SK-N-MC (cell line): ENCODE measurements at regions not wholly inside any gene's neighbourhood (a gene's known extent, or its start where the extent isn't known, plus 50 kb on each side); places are given as distances from the start of the nearest gene placed in this dataset.
"Not testable (repeated sequence)": the region's sequence is repeated elsewhere in the genome, so short reads cannot be mapped to it uniquely, and the experiment has no call there.

Experiments used
- DNase-seq: peaks from one replicate; pipeline ENCODE4 v3.0.0-alpha.2; 2011; ENCODE audit warnings: low read depth, low spot score
- H3K27ac ChIP-seq: fragments of 200-600 bp; sonication (generic); 2 replicates; pipeline ENCODE4 v1.5.1; 2016; ENCODE audit warnings: mixed run types
- H3K36me3 ChIP-seq: fragments of 200-600 bp; sonication (generic); 2 replicates; pipeline ENCODE4 v1.6.1; 2017; ENCODE audit warnings: antibody characterized with exemption, low read length, mixed read lengths; ENCODE audit not compliant: insufficient read depth
- H3K4me3 ChIP-seq: fragments of 200-600 bp; sonication (generic); 2 replicates; pipeline ENCODE4 v1.5.1; 2016
- H3K9ac ChIP-seq: fragments of 200-600 bp; sonication (generic); 2 replicates; pipeline ENCODE4 v1.8.0; 2017; ENCODE audit warnings: mixed run types, mixed read lengths; ENCODE audit not compliant: insufficient read length
- H3K9me3 ChIP-seq: fragments of 200-600 bp; sonication (generic); 2 replicates; pipeline ENCODE4 v1.6.1; 2017; ENCODE audit warnings: low read depth, mild to moderate bottlenecking, antibody characterized with exemption, low read length, moderate library complexity, mixed read lengths
- EZH2 ChIP-seq: fragments of 200-600 bp; sonication (generic); IDR thresholded peaks from one replicate; pipeline ENCODE4 v1.6.1; 2017; ENCODE audit warnings: antibody characterized with exemption
- FOXP2 ChIP-seq: optimal IDR thresholded peaks from 2 replicates; pipeline ENCODE3; 2011; ENCODE audit warnings: mild to moderate bottlenecking, moderate library complexity; ENCODE audit not compliant: insufficient read depth; ENCODE audit errors: extremely low read length, control extremely low read depth
- POLR2AphosphoS5 ChIP-seq: IDR thresholded peaks from 2 replicates; pipeline ENCODE4 v1.6.1; 2012; ENCODE audit warnings: mild to moderate bottlenecking, low read depth, low read length, borderline replicate concordance

- DNase-seq = no peak
- H3K27ac ChIP-seq = no peak overlapping the region
- TF ChIP-seq FOXP2 = no peak
- no peak for TF ChIP-seq EZH2
- no peak for TF ChIP-seq POLR2AphosphoS5
- no peaks in the 10 kb centered on the region for H3K36me3 ChIP-seq
- H3K9me3 ChIP-seq = no peaks in the 10 kb centered on the region
- H3K4me3 ChIP-seq = no peak overlapping the region
- no peak overlapping the region for H3K9ac ChIP-seq
Measured at GRCh38 chr7:81498176-81498575, 271.7 kb downstream of the HGF start.

- H3K36me3 ChIP-seq = no peaks in the 10 kb centered on the region
- DNase-seq = no peak
- no peak overlapping the region for H3K27ac ChIP-seq
- no peaks in the 10 kb centered on the region for H3K9me3 ChIP-seq
- no peak overlapping the region for H3K9ac ChIP-seq
- H3K4me3 ChIP-seq = no peak overlapping the region
- no peak for TF ChIP-seq EZH2
- no peak for TF ChIP-seq POLR2AphosphoS5
- no peak for TF ChIP-seq FOXP2
Measured at GRCh38 chr7:81492910-81493309, 276.9 kb downstream of the HGF start.

GRCh38 chr7:81492240-81492639 lies 277.6 kb downstream of the HGF start:
- H3K27ac ChIP-seq = no peak overlapping the region
- no peaks in the 10 kb centered on the region for H3K36me3 ChIP-seq
- TF ChIP-seq POLR2AphosphoS5 (no peak), FOXP2 (no peak), EZH2 (no peak)
- DNase-seq = no peak
- no peak overlapping the region for H3K4me3 ChIP-seq
- H3K9me3 ChIP-seq = no peaks in the 10 kb centered on the region
- H3K9ac ChIP-seq = no peak overlapping the region

- no peak overlapping the region for H3K9ac ChIP-seq
- TF ChIP-seq EZH2 (no peak), FOXP2 (no peak), POLR2AphosphoS5 (no peak)
- H3K36me3 ChIP-seq = no peaks in the 10 kb centered on the region
- no peaks in the 10 kb centered on the region for H3K9me3 ChIP-seq
- no peak for DNase-seq
- H3K27ac ChIP-seq = no peak overlapping the region
- H3K4me3 ChIP-seq = no peak overlapping the region
Measured at GRCh38 chr7:81491573-81491972, 278.3 kb downstream of the HGF start.

- Histone ChIP-seq H3K9me3 (no peaks in the 10 kb centered on the region), H3K9ac (no peak overlapping the region), H3K36me3 (no peaks in the 10 kb centered on the region), H3K27ac (no peak overlapping the region), H3K4me3 (no peak overlapping the region)
- no peak for TF ChIP-seq POLR2AphosphoS5
- no peak for TF ChIP-seq FOXP2
- no peak for TF ChIP-seq EZH2
- DNase-seq = no peak
Measured at GRCh38 chr7:81488210-81488609, 281.6 kb downstream of the HGF start.

- DNase-seq = no peak
- Histone ChIP-seq H3K9me3 (no peaks in the 10 kb centered on the region), H3K4me3 (no peak overlapping the region), H3K27ac (no peak overlapping the region), H3K9ac (no peak overlapping the region), H3K36me3 (no peaks in the 10 kb centered on the region)
- TF ChIP-seq POLR2AphosphoS5 (no peak), EZH2 (no peak), FOXP2 (no peak)
Measured at GRCh38 chr7:81487516-81487915, 282.3 kb downstream of the HGF start.

GRCh38 chr7:81484261-81484660 lies 285.6 kb downstream of the HGF start:
- H3K9ac ChIP-seq = no peak overlapping the region
- no peak for DNase-seq

GRCh38 chr7:81482600-81483186 lies 287.2 kb downstream of the HGF start:
- H3K4me3 ChIP-seq = no peak overlapping the region
- peak; percentile 45 for DNase-seq
- H3K27ac ChIP-seq = no peak overlapping the region
- TF ChIP-seq POLR2AphosphoS5 (no peak), EZH2 (no peak), FOXP2 (no peak)
- no peak overlapping the region for H3K9ac ChIP-seq
- no peaks in the 10 kb centered on the region for H3K36me3 ChIP-seq
- no peaks in the 10 kb centered on the region for H3K9me3 ChIP-seq

More at GRCh38 chr7:81484261-81484660, 285.6 kb downstream of the HGF start:
- H3K27ac ChIP-seq = no peak overlapping the region
- no peaks in the 10 kb centered on the region for H3K9me3 ChIP-seq
- H3K4me3 ChIP-seq = no peak overlapping the region
- TF ChIP-seq POLR2AphosphoS5 (no peak), EZH2 (no peak), FOXP2 (no peak)
- H3K36me3 ChIP-seq = no peaks in the 10 kb centered on the region

- DNase-seq = no peak
- Histone ChIP-seq H3K36me3 (no peaks in the 10 kb centered on the region), H3K9ac (no peak overlapping the region), H3K4me3 (no peak overlapping the region), H3K27ac (no peak overlapping the region), H3K9me3 (no peaks in the 10 kb centered on the region)
- TF ChIP-seq EZH2 = no peak
- no peak for TF ChIP-seq POLR2AphosphoS5
- no peak for TF ChIP-seq FOXP2
Measured at GRCh38 chr7:81478664-81479063, 291.2 kb downstream of the HGF start.

GRCh38 chr7:81478201-81478600 lies 291.6 kb downstream of the HGF start:
- not testable (repeated sequence) for H3K9ac ChIP-seq, H3K36me3 ChIP-seq, DNase-seq, H3K27ac ChIP-seq, H3K4me3 ChIP-seq, H3K9me3 ChIP-seq
